IPS DF 6.9 (cell line): ENCODE measurements at regions not wholly inside any gene's neighbourhood (a gene's known extent, or its start where the extent isn't known, plus 50 kb on each side); places are given as distances from the start of the nearest gene placed in this dataset.
"Not testable (repeated sequence)": the region's sequence is repeated elsewhere in the genome, so short reads cannot be mapped to it uniquely, and the experiment has no call there.

Source experiments
- DNase-seq: peaks from one replicate; pipeline ENCODE4 v3.0.0-alpha.2; 2013; ENCODE audit warnings: low read depth, low spot score
- H3K27ac ChIP-seq: one replicate; pipeline ENCODE4 v1.5.1; 2013; ENCODE audit warnings: low read length, control low read depth
- H3K27me3 ChIP-seq: 2 replicates; pipeline ENCODE4 v1.6.1; 2013; ENCODE audit warnings: mild to moderate bottlenecking, low read length; ENCODE audit not compliant: control insufficient read depth, insufficient read depth
- H3K36me3 ChIP-seq: 2 replicates; pipeline ENCODE4 v1.6.1; 2013; ENCODE audit warnings: low read length; ENCODE audit not compliant: control insufficient read depth, insufficient read depth
- H3K4me1 ChIP-seq: 2 replicates; pipeline ENCODE4 v1.6.1; 2013; ENCODE audit warnings: low read length; ENCODE audit not compliant: control insufficient read depth, insufficient read depth
- H3K4me3 ChIP-seq: 2 replicates; pipeline ENCODE4 v1.5.1; 2013; ENCODE audit warnings: mild to moderate bottlenecking, low read length
- H3K9me3 ChIP-seq: 2 replicates; pipeline ENCODE4 v1.6.1; 2013; ENCODE audit warnings: low read length, inconsistent platforms; ENCODE audit not compliant: control insufficient read depth, insufficient read depth
- WGBS: extraction: QIAGEN DNeasy Blood & Tissue Kit; methylation state at CpG from one replicate; pipeline ENCODE4 v1.1.7; 2013; ENCODE audit warnings: mixed read lengths, missing lambda C conversion rate; ENCODE audit not compliant: insufficient read length, insufficient coverage; 5-methylcytosine and 5-hydroxymethylcytosine counted together

DNA sequence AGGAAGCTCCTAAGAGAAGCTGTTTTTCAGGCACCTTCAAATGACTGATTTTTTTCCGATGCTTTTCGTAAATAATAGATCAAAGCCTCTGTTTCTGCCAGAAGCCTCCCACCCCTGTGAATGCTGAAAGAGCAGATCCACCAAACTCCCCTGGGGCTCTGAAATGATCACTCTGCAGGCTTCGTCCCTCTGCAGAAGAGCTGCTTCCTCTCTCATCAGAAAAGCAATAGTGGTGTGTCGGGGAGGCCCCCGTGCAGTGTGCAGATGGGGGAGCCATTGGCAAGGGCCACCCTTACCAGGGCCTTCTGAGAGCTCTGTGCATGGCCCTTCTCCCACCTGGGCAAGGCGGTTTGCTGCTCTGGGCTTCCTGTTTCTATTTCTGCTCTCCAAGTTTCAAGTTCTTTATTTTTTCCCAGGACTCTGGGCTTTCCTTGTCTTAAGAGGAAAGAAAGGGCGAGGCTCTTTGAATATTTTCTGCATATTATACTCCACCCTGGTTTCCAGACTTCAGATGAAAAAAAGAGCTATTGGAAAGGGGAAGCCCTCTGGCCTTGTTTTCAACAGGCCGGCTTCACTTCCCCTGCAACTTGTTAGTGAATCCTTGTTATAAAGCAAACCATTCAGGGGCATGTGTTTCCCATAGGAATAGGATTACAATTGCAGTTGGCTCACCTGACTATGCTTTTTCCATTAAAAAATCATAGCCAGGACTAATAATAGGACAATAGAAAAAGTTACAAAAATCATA is 155.2 kb downstream of the TTLL2 start:
- WGBS, result no CpG with 5 or more reads among the region's 8 CpGs

DNA sequence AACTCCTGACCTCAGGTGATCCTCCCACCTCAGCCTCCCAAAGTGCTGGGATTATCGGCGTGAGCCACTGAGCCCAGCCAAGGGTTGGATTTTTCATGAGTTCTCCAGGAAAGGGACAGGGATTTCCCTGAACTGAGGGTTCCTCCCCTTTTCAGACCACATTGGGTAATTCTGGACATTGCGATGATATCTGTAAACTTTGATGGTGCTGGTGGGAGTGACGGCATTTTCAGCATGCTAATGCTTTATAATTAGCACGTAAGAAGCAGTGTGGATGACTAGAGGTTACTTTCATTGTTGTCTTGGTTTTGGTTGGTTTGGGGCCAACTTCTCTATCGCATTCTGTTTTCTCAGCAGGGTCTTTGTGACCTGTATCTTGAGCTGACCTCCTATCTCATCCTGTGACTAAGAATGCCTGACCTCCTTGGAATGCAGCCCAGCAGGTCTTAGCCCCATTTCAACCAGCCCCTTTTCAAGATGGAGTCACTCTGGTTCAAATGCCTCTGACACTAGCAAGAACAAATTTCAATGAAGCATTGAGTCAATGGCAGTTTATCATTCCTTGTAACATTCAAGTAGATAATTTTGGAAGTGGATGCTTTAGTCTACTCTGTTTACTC is 156.5 kb downstream of the TTLL2 start:
- Histone ChIP-seq H3K4me1 (0 out of 2 replicates have a peak, but pooled peaks cover 1% of the 10 kb centered on the region), H3K27me3 (no peaks in the 10 kb centered on the region), H3K4me3 (no peak overlapping the region), H3K36me3 (no peaks in the 10 kb centered on the region), H3K9me3 (no peaks in the 10 kb centered on the region), H3K27ac (no peak overlapping the region)
- no CpG with 5 or more reads among the region's 6 CpGs for WGBS
- DNase-seq, result no peak

More for the DNA sequence above, 155.2 kb downstream of the TTLL2 start:
- Histone ChIP-seq H3K27ac (no peak overlapping the region), H3K9me3 (no peaks in the 10 kb centered on the region), H3K4me1 (0 out of 2 replicates have a peak, but pooled peaks cover 1% of the 10 kb centered on the region), H3K36me3 (no peaks in the 10 kb centered on the region), H3K27me3 (no peaks in the 10 kb centered on the region), H3K4me3 (no peak overlapping the region)
- no peak for DNase-seq

- no CpG with 5 or more reads among the region's 3 CpGs for WGBS
- H3K9me3 ChIP-seq, result not testable (repeated sequence)
These were observed 157.9 kb downstream of the TTLL2 start for GRCh38 chr6:167482801-167483200.

GRCh38 chr6:167485186-167485978 is 160.5 kb downstream of the TTLL2 start:
- H3K27me3 ChIP-seq, result no peaks in the 10 kb centered on the region
- H3K4me3 ChIP-seq, result no peak overlapping the region
- no peaks in the 10 kb centered on the region for H3K9me3 ChIP-seq
- H3K27ac ChIP-seq, result no peak overlapping the region
- WGBS, result no CpG with 5 or more reads among the region's 16 CpGs
- no peak for DNase-seq
- H3K36me3 ChIP-seq, result no peaks in the 10 kb centered on the region
- 0 out of 2 replicates have a peak, but pooled peaks cover 1% of the 10 kb centered on the region for H3K4me1 ChIP-seq

More at GRCh38 chr6:167482801-167483200, 157.9 kb downstream of the TTLL2 start:
- H3K27ac ChIP-seq, H3K4me1 ChIP-seq, DNase-seq, H3K27me3 ChIP-seq, H3K36me3 ChIP-seq, H3K4me3 ChIP-seq: not testable (repeated sequence)

- WGBS, result no CpG with 5 or more reads among the region's 18 CpGs
- Histone ChIP-seq H3K27me3 (no peaks in the 10 kb centered on the region), H3K9me3 (no peaks in the 10 kb centered on the region), H3K27ac (no peak overlapping the region), H3K4me1 (no peaks in the 10 kb centered on the region), H3K4me3 (no peak overlapping the region), H3K36me3 (no peaks in the 10 kb centered on the region)
- no peak for DNase-seq
These were observed 163.1 kb downstream of the TTLL2 start for GRCh38 chr6:167487749-167488664.

DNA sequence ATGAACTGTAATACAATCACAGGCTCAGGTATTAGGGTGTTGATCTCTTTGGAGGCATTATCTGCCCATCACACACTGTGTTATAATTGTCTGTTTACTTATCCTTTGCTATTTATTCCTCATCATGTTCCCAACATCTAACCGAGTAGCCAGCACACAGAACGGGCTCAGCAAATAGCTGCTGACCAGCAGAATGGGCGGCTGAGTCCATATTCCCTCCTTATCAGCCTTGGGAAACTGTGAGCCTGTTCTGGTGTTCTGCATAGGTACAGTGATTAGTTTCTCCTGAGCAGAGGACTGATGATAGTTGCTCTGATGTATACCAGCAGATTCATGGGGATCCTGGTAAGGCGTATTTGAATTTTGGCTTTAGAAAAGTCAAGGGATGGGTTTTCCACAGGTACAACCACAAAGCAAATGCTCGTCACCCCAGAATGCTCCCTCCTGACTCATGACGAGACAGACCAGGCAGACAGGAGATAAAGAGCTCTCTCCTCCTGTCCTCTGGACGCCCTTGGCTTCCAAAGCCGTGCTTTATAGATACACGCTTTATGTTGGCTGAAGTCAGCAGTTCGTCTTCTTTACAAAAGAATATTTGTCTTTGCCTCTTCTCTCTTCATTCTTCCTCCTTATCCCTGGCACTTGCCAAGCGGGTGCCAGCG is 166.7 kb downstream of the TTLL2 start:
- Histone ChIP-seq H3K27me3 (no peaks in the 10 kb centered on the region), H3K4me3 (no peak overlapping the region), H3K4me1 (peaks cover 2% of the 10 kb centered on the region; the same call in 1 of the 2 replicates), H3K27ac (no peak overlapping the region), H3K36me3 (no peaks in the 10 kb centered on the region), H3K9me3 (no peaks in the 10 kb centered on the region)
- DNase-seq, result no peak
- no CpG with 5 or more reads among the region's 12 CpGs for WGBS

- Histone ChIP-seq H3K36me3 (no peaks in the 10 kb centered on the region), H3K9me3 (no peaks in the 10 kb centered on the region), H3K4me1 (peaks cover 2% of the 10 kb centered on the region; the same call in 1 of the 2 replicates), H3K27me3 (no peaks in the 10 kb centered on the region), H3K4me3 (no peak overlapping the region), H3K27ac (no peak overlapping the region)
- WGBS, result no CpG with 5 or more reads among the region's 12 CpGs
- no peak for DNase-seq
These were observed 167.2 kb downstream of the TTLL2 start for GRCh38 chr6:167492100-167492449.

DNA sequence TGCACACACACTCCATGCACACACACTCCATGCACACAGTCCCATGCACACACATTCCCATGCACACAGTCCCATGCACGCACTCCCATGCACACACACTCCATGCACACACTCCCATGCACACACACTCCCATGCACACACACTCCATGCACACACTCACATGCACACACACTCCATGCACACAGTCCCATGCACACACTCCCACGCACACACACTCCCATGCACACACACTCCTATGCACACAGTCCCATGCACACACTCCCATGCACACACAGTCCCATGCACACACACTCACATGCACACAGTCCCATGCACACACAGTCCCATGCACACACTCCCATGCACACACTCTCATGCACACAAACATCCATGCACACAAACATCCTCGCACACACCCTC is 168.4 kb downstream of the TTLL2 start:
- DNase-seq, result no peak
- no CpG with 5 or more reads among the region's 3 CpGs for whole genome bisulfite sequencing
- no peaks in the 10 kb centered on the region for H3K36me3 ChIP-seq
- H3K9me3 ChIP-seq, result no peaks in the 10 kb centered on the region
- peaks cover 2% of the 10 kb centered on the region; the same call in 1 of the 2 replicates for H3K4me1 ChIP-seq
- H3K4me3 ChIP-seq, result no peak overlapping the region
- no peaks in the 10 kb centered on the region for H3K27me3 ChIP-seq
- H3K27ac ChIP-seq, result no peak overlapping the region

- Histone ChIP-seq H3K27me3 (no peaks in the 10 kb centered on the region), H3K36me3 (no peaks in the 10 kb centered on the region), H3K4me1 (peaks cover 2% of the 10 kb centered on the region; the same call in 1 of the 2 replicates), H3K9me3 (no peaks in the 10 kb centered on the region), H3K4me3 (no peak overlapping the region), H3K27ac (no peak overlapping the region)
- no CpG with 5 or more reads among the region's 28 CpGs for WGBS
- no peak for DNase-seq
These were observed 169.3 kb downstream of the TTLL2 start for GRCh38 chr6:167493976-167494697.
